KBM-7 (cell line): ENCODE measurements at regions not wholly inside any gene's neighbourhood (a gene's known extent, or its start where the extent isn't known, plus 50 kb on each side); places are given as distances from the start of the nearest gene placed in this dataset.

ENCODE experiments used
- DNase-seq: peaks from one replicate; pipeline ENCODE4 v3.0.0-alpha.2; 2015
- in situ Hi-C: fragments of 300-500 bp; cut with MboI; formaldehyde crosslinking; loops from 2 replicates; pipeline ENCODE4 v1.14.3; 2020; ENCODE audit warnings: low sequenced_read_pairs, low pct_unique_long_range_greater_than_20kb, mixed read lengths

- no peak for DNase-seq
- in situ Hi-C loops: no loop called here
These were observed 233.7 kb downstream of the MYCN start for GRCh38 chr2:16173893-16174692.

GRCh38 chr2:16172324-16173175, 232.2 kb downstream of the MYCN start:
- DNase-seq: no peak
- in situ Hi-C loops: no loop called here

GRCh38 chr2:16171425-16171920, 231.1 kb downstream of the MYCN start:
- in situ Hi-C loops: no loop called here
- no peak for DNase-seq

GRCh38 chr2:16170675-16171424, 230.5 kb downstream of the MYCN start:
- DNase-seq: no peak
- in situ Hi-C loops: no loop called here

- DNase-seq: no peak
- in situ Hi-C loops: no loop called here
These were observed 229.1 kb downstream of the MYCN start for GRCh38 chr2:16169381-16169960.

GRCh38 chr2:16168506-16169264, 228.3 kb downstream of the MYCN start:
- in situ Hi-C loops: no loop called here
- DNase-seq: no peak

GRCh38 chr2:16167870-16168426, 227.6 kb downstream of the MYCN start:
- in situ Hi-C loops: no loop called here
- DNase-seq: no peak

GRCh38 chr2:16167451-16167861, 227.1 kb downstream of the MYCN start:
- in situ Hi-C loops: no loop called here

GRCh38 chr2:16166327-16166981, 226.1 kb downstream of the MYCN start:
- in situ Hi-C loops: no loop called here
- no peak for DNase-seq

More at GRCh38 chr2:16167451-16167861, 227.1 kb downstream of the MYCN start:
- no peak for DNase-seq

GRCh38 chr2:16165518-16166326, 225.4 kb downstream of the MYCN start:
- DNase-seq: no peak
- in situ Hi-C loops: no loop called here

GRCh38 chr2:16162491-16163040, 222.2 kb downstream of the MYCN start:
- in situ Hi-C loops: no loop called here
- DNase-seq: no peak

- in situ Hi-C loops: no loop called here
- DNase-seq: no peak
These were observed 221.6 kb downstream of the MYCN start for GRCh38 chr2:16161768-16162490.

GRCh38 chr2:16161085-16161565, 220.8 kb downstream of the MYCN start:
- no peak for DNase-seq
- in situ Hi-C loops: no loop called here

- in situ Hi-C loops: no loop called here
These were observed 220.1 kb downstream of the MYCN start for GRCh38 chr2:16160281-16161084.

GRCh38 chr2:16156411-16156810, 216.1 kb downstream of the MYCN start:
- DNase-seq: no peak
- in situ Hi-C loops: no loop called here

More at GRCh38 chr2:16160281-16161084, 220.1 kb downstream of the MYCN start:
- no peak for DNase-seq
